C4-2B (cell line): ENCODE measurements at regions not wholly inside any gene's neighbourhood (a gene's known extent, or its start where the extent isn't known, plus 50 kb on each side); places are given as distances from the start of the nearest gene placed in this dataset.

Experiments
- CTCF ChIP-seq: fragments of 450-650 bp; conservative IDR thresholded peaks from 2 replicates; pipeline ENCODE4 v1.5.1; 2017; ENCODE audit warnings: mild to moderate bottlenecking
- ZFX ChIP-seq: fragments of 450-650 bp; IDR thresholded peaks from 2 replicates; pipeline ENCODE4 v1.6.1; 2017

- TF ChIP-seq CTCF (no peak), ZFX (no peak)
Observed at GRCh38 chr12:90630006-90630405, 325.0 kb downstream of the CCER1 start.
